ENCODE measurements at regions not wholly inside any gene's neighbourhood (a gene's known extent, or its start where the extent isn't known, plus 50 kb on each side); places are given as distances from the start of the nearest gene placed in this dataset.

- TF ChIP-seq CHD2 (IDR thresholded peaks at IDR 0.05; ENCODE audit: low read depth, low read length) = no peak
- no peak for TF ChIP-seq USF2 (IDR thresholded peaks at IDR 0.05; ENCODE audit: low read depth, low read length)
- TF ChIP-seq USF2 (CRISPR knock-in tag; IDR thresholded peaks at IDR 0.05; ENCODE audit: borderline replicate concordance) = no peak
- no peak for TF ChIP-seq FOSL1 (CRISPR knock-in tag; IDR thresholded peaks at IDR 0.05; ENCODE audit: borderline replicate concordance)
- TF ChIP-seq EZH2 (conservative IDR thresholded peaks at IDR 0.05; ENCODE audit: low read depth, low read length) = no peak
- no peak for TF ChIP-seq ZNF274 (CRISPR knock-in tag; IDR thresholded peaks at IDR 0.05)
Observed at GRCh38 chr7:116111475-116111874, 80.9 kb upstream of the TFEC start.
